ENCODE measurements at regions not wholly inside any gene's neighbourhood (a gene's known extent, or its start where the extent isn't known, plus 50 kb on each side); places are given as distances from the start of the nearest gene placed in this dataset.
A peak's percentile ranks its signal among the peaks of the same experiment; 100 is the strongest.

GRCh38 chr5:134063188-134063820, 51.2 kb upstream of the TCF7 start:
- Histone ChIP-seq H3K4me1 (ENCODE audit: control insufficient read depth, insufficient read depth, low read length, unreplicated experiment) (peaks cover 16% of the 10 kb centered on the region), H3K27me3 (ENCODE audit: insufficient read depth, low read length) (no peaks in the 10 kb centered on the region), H3K27ac (ENCODE audit: low read depth, low read length) (no peak overlapping the region), H3K36me3 (ENCODE audit: insufficient read depth, low read length) (no peaks in the 10 kb centered on the region), H2AFZ (ENCODE audit: low read length, unreplicated experiment) (no peak overlapping the region), H3K79me2 (ENCODE audit: control insufficient read depth, insufficient read depth, low read length, unreplicated experiment) (no peaks in the 10 kb centered on the region), H3K4me3 (ENCODE audit: low read depth, low read length) (no peak overlapping the region)

- H3K27me3 ChIP-seq (ENCODE audit: insufficient read depth, low read length), result no peaks in the 10 kb centered on the region
- H3K79me2 ChIP-seq (ENCODE audit: control insufficient read depth, insufficient read depth, low read length, unreplicated experiment), result no peaks in the 10 kb centered on the region
- H2AFZ ChIP-seq (ENCODE audit: low read length, unreplicated experiment), result no peak overlapping the region
- peaks cover 21% of the 10 kb centered on the region for H3K4me1 ChIP-seq (ENCODE audit: control insufficient read depth, insufficient read depth, low read length, unreplicated experiment)
- H3K4me3 ChIP-seq (ENCODE audit: low read depth, low read length), result no peak overlapping the region
- peak overlapping the region; percentile 55 for H3K27ac ChIP-seq (ENCODE audit: low read depth, low read length)
- H3K36me3 ChIP-seq (ENCODE audit: insufficient read depth, low read length), result no peaks in the 10 kb centered on the region
Observed at GRCh38 chr5:134059758-134060495, 54.6 kb upstream of the TCF7 start.

GRCh38 chr5:134055015-134055414, 50.2 kb upstream of the VDAC1 start:
- no peak overlapping the region for H3K27ac ChIP-seq (ENCODE audit: low read depth, low read length)
- H3K27me3 ChIP-seq (ENCODE audit: insufficient read depth, low read length), result no peaks in the 10 kb centered on the region
- H3K4me1 ChIP-seq (ENCODE audit: control insufficient read depth, insufficient read depth, low read length, unreplicated experiment), result peaks cover 21% of the 10 kb centered on the region
- no peak overlapping the region for H2AFZ ChIP-seq (ENCODE audit: low read length, unreplicated experiment)
- H3K36me3 ChIP-seq (ENCODE audit: insufficient read depth, low read length), result no peaks in the 10 kb centered on the region
- no peak overlapping the region for H3K4me3 ChIP-seq (ENCODE audit: low read depth, low read length)
- H3K79me2 ChIP-seq (ENCODE audit: control insufficient read depth, insufficient read depth, low read length, unreplicated experiment), result no peaks in the 10 kb centered on the region
